Endothelial cell of umbilical vein (primary cell): ENCODE measurements at regions not wholly inside any gene's neighbourhood (a gene's known extent, or its start where the extent isn't known, plus 50 kb on each side); places are given as distances from the start of the nearest gene placed in this dataset.

Experiments
- BruUV-seq: library from RNA; stranded (reverse); fragments of 400-500 nt; replicated peaks from 2 replicates; lab custom pipeline; 2021; lab: Mats Ljungman, UMichigan
- CTCF ChIA-PET: fragments of 300-600, 350-600 bp; sonication (Branson Sonifier 250); formaldehyde crosslinking; loops from one replicate; lab custom pipeline; 2021; ENCODE audit warnings: antibody characterized with exemption, inconsistent platforms; lab: Charles Lee
- POLR2A ChIA-PET: fragments of 300-600, 350-600 bp; sonication (Branson Sonifier 250); formaldehyde crosslinking; loops from one replicate; lab custom pipeline; 2021; ENCODE audit warnings: antibody characterized with exemption, inconsistent platforms; lab: Charles Lee
- DNase-seq: peaks from one replicate; pipeline ENCODE4 v3.0.0-alpha.2; 2011; ENCODE audit warnings: low read depth, low spot score
- FAIRE-seq: peaks from 2 replicates; lab custom pipeline; 2011; peaks lifted over from hg19 to GRCh38; lab: Jason Lieb, UNC
- H2AFZ ChIP-seq: 2 replicates; pipeline ENCODE4 v1.6.0; 2012; ENCODE audit warnings: low read depth, low read length, control low read depth, inconsistent platforms
- H3K27ac ChIP-seq: 2 replicates; pipeline ENCODE4 v1.5.1; 2011; ENCODE audit warnings: low read depth, mild to moderate bottlenecking, control low read depth, low read length, moderate library complexity; ENCODE audit not compliant: insufficient read depth
- H3K27me3 ChIP-seq, 2 experiments: 2 replicates each; pipeline versions ENCODE4 v1.6.0 to v1.6.1; 2011; ENCODE audit warnings: low read length in 2 of 2, mixed read lengths in 1 of 2; ENCODE audit not compliant: control insufficient read depth in 2 of 2, insufficient read depth in 2 of 2
- H3K36me3 ChIP-seq, 2 experiments: 2 replicates in 1 of 2; 3 replicates in 1 of 2; pipeline ENCODE4 v1.5.1; 2011; ENCODE audit warnings: low read length in 2 of 2, mild to moderate bottlenecking in 1 of 2, moderate library complexity in 1 of 2; ENCODE audit not compliant: control insufficient read depth in 2 of 2, insufficient read depth in 2 of 2; ENCODE audit errors: extremely low read depth in 1 of 2
- H3K4me1 ChIP-seq: 3 replicates; pipeline ENCODE4 v1.5.1; 2011; ENCODE audit warnings: mild to moderate bottlenecking, low read length; ENCODE audit not compliant: control insufficient read depth, insufficient read depth; ENCODE audit errors: extremely low read depth
- H3K4me2 ChIP-seq: 2 replicates; pipeline ENCODE4 v1.6.1; 2011; ENCODE audit warnings: low read length, control low read depth, mixed read lengths; ENCODE audit not compliant: insufficient read depth
- H3K4me3 ChIP-seq, 3 experiments: fragments of 200-600 bp in 1 of 3; sonication (generic), shearing (Covaris generic) in 1 of 3; replicated peaks in 1 of 3; 2 replicates each; pipeline ENCODE4 v1.5.1; 2011 to 2016; ENCODE audit warnings: control low read depth in 3 of 3, low read length in 3 of 3, mild to moderate bottlenecking in 2 of 3, inconsistent platforms in 1 of 3, low read depth in 1 of 3, moderate library complexity in 1 of 3; ENCODE audit not compliant: insufficient read depth in 1 of 3
- H3K79me2 ChIP-seq: 2 replicates; pipeline ENCODE4 v1.6.0; 2012; ENCODE audit warnings: low read length, inconsistent platforms; ENCODE audit not compliant: control insufficient read depth, insufficient read depth
- H3K9ac ChIP-seq: replicated peaks from 2 replicates; pipeline ENCODE3; 2011; ENCODE audit warnings: low read length, control low read depth; ENCODE audit not compliant: insufficient read depth; ENCODE audit errors: extremely low read depth
- H3K9me1 ChIP-seq: replicated peaks from 3 replicates; pipeline ENCODE4 v1.6.0; 2011; ENCODE audit warnings: mild to moderate bottlenecking, low read length; ENCODE audit not compliant: control insufficient read depth, insufficient read depth; ENCODE audit errors: extremely low read depth
- H3K9me3 ChIP-seq: replicated peaks from 2 replicates; pipeline ENCODE4 v1.5.1; 2012; ENCODE audit warnings: low read length, inconsistent platforms; ENCODE audit not compliant: control insufficient read depth, insufficient read depth
- H4K20me1 ChIP-seq: replicated peaks from 2 replicates; pipeline ENCODE3; 2011; ENCODE audit warnings: mild to moderate bottlenecking, low read length; ENCODE audit not compliant: control insufficient read depth, insufficient read depth; ENCODE audit errors: extremely low read depth
- EZH2 ChIP-seq: IDR thresholded peaks from 2 replicates; pipeline ENCODE4 v1.6.1; 2012; ENCODE audit warnings: borderline replicate concordance, low read depth, mild to moderate bottlenecking, moderate library complexity, low read length, inconsistent platforms; ENCODE audit not compliant: severe bottlenecking
- FOS ChIP-seq: IDR thresholded peaks from 2 replicates; pipeline ENCODE4 v1.6.1; 2011; ENCODE audit warnings: mild to moderate bottlenecking, low read length, moderate library complexity, borderline replicate concordance; ENCODE audit not compliant: insufficient read depth
- GATA2 ChIP-seq: IDR thresholded peaks from 2 replicates; pipeline ENCODE4 v1.7.0; 2011; ENCODE audit warnings: low read depth, mild to moderate bottlenecking, moderate library complexity, mixed read lengths, low read length; ENCODE audit not compliant: insufficient read length, insufficient read depth
- JUN ChIP-seq: IDR thresholded peaks from 2 replicates; pipeline ENCODE4 v1.6.1; 2011; ENCODE audit warnings: borderline replicate concordance, low read depth; ENCODE audit not compliant: insufficient read length, insufficient read depth
- MAX ChIP-seq: IDR thresholded peaks from 2 replicates; pipeline ENCODE4 v1.6.1; 2011; ENCODE audit not compliant: insufficient read depth, insufficient read length
- MYC ChIP-seq: IDR thresholded peaks from one replicate; pipeline ENCODE4 v1.6.1; 2011; ENCODE audit warnings: mild to moderate bottlenecking, low read depth, low read length
- POLR2A ChIP-seq: IDR thresholded peaks from 2 replicates; pipeline ENCODE4 v1.6.1; 2012; ENCODE audit warnings: low read depth, mild to moderate bottlenecking, control low read depth, low read length
- POLR2AphosphoS5 ChIP-seq: IDR thresholded peaks from 2 replicates; pipeline ENCODE4 v1.6.1; 2012; ENCODE audit warnings: low read depth, mild to moderate bottlenecking, control low read depth, low read length, moderate library complexity; ENCODE audit not compliant: insufficient read depth
- dilution Hi-C: fragments of 300-500 bp; cut with MboI; formaldehyde crosslinking; loops from one replicate; pipeline ENCODE4 v1.15.0; 2019; ENCODE audit warnings: low sequenced_read_pairs; ENCODE audit not compliant: extremely low pct_ligation_motif_present
- intact Hi-C: fragments of 100-400 bp; cut with micrococcal nuclease; formaldehyde crosslinking; loops from one replicate; pipeline ENCODE4 v1.10.0; 2022
- TF ChIP-seq, protein P1 (sequence below), 2 donors: IDR thresholded peaks; 1 replicate in 1 of 2; 2 replicates in 1 of 2; pipeline ENCODE4 v1.5.1; 2011; ENCODE audit warnings: low read length in 2 of 2, mild to moderate bottlenecking in 2 of 2, moderate library complexity in 2 of 2, control low read depth in 1 of 2, inconsistent platforms in 1 of 2, low read depth in 1 of 2; ENCODE audit not compliant: insufficient read depth in 1 of 2; ENCODE audit errors: extremely low read depth in 1 of 2

DNA sequence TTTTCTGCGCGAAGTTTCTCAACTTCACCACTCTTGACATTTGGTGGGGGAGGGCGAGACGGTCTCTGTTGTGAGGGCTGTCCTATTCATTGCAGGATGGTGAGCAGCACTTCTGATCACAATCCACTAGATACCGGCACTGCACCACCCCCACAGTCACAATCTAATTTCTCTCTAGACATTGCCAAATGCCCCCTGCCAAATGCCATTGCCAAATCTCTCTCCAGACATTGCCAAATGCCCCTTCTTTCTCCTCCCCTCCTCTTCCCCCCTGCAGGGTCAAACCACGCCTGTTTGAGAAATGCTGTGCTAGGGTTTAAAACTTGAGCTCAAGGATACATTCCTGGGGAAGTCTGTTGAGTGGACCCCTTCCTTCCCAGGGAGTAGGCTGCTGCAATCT lies 603.5 kb upstream of the CDH4 start:
- Histone ChIP-seq H3K9me3 (peaks cover 11% of the 10 kb centered on the region), H3K36me3 (no peaks in the 10 kb centered on the region), H3K27me3 (no peaks in the 10 kb centered on the region), H3K4me1 (no peaks in the 10 kb centered on the region), H3K4me3 (no peak overlapping the region), H3K27ac (no peak overlapping the region), H2AFZ (no peak overlapping the region), H3K4me2 (no peak overlapping the region), H3K9me1 (no peaks in the 10 kb centered on the region), H3K9ac (no peak overlapping the region), H3K79me2 (no peaks in the 10 kb centered on the region), H4K20me1 (no peaks in the 10 kb centered on the region)
- intact Hi-C loops (no loop called here), dilution Hi-C loops (no loop called here)
- BruUV-seq = no TSS peak
- DNase-seq (no peak), FAIRE-seq (no peak)
- POLR2A ChIA-PET = no interaction called here
- CTCF ChIA-PET = no interaction called here
- no peak for TF ChIP-seq POLR2A
- TF ChIP-seq POLR2AphosphoS5 = no peak

- Histone ChIP-seq H3K79me2 (no peaks in the 10 kb centered on the region), H3K9ac (no peak overlapping the region), H3K9me1 (no peaks in the 10 kb centered on the region), H3K9me3 (peaks cover 11% of the 10 kb centered on the region), H4K20me1 (no peaks in the 10 kb centered on the region), H3K4me2 (no peak overlapping the region), H3K27ac (no peak overlapping the region), H3K4me1 (no peaks in the 10 kb centered on the region), H3K36me3 (no peaks in the 10 kb centered on the region), H2AFZ (no peak overlapping the region), H3K4me3 (no peak overlapping the region), H3K27me3 (no peaks in the 10 kb centered on the region)
- TF ChIP-seq GATA2 (no peak), EZH2 (no peak), JUN (no peak), POLR2A (no peak), MYC (no peak), MAX (no peak), POLR2AphosphoS5 (no peak), FOS (no peak)
- TF ChIP-seq, protein P1, sequence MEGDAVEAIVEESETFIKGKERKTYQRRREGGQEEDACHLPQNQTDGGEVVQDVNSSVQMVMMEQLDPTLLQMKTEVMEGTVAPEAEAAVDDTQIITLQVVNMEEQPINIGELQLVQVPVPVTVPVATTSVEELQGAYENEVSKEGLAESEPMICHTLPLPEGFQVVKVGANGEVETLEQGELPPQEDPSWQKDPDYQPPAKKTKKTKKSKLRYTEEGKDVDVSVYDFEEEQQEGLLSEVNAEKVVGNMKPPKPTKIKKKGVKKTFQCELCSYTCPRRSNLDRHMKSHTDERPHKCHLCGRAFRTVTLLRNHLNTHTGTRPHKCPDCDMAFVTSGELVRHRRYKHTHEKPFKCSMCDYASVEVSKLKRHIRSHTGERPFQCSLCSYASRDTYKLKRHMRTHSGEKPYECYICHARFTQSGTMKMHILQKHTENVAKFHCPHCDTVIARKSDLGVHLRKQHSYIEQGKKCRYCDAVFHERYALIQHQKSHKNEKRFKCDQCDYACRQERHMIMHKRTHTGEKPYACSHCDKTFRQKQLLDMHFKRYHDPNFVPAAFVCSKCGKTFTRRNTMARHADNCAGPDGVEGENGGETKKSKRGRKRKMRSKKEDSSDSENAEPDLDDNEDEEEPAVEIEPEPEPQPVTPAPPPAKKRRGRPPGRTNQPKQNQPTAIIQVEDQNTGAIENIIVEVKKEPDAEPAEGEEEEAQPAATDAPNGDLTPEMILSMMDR (IDR thresholded peaks at IDR 0.05; ENCODE audit: extremely low read depth in 1 of 2, insufficient read depth in 1 of 2, low read depth in 1 of 2, low read length in 2 of 2) = no peak
- no TSS peak for BruUV-seq
- intact Hi-C loops (no loop called here), dilution Hi-C loops (no loop called here)
- CTCF ChIA-PET = no interaction called here
- POLR2A ChIA-PET = no interaction called here
- no peak for FAIRE-seq
- DNase-seq = no peak
These were observed 602.5 kb upstream of the CDH4 start for GRCh38 chr20:60649541-60649940.
